ENCODE measurements at regions not wholly inside any gene's neighbourhood (a gene's known extent, or its start where the extent isn't known, plus 50 kb on each side); places are given as distances from the start of the nearest gene placed in this dataset.
A peak's percentile ranks its signal among the peaks of the same experiment; 100 is the strongest.

GRCh38 chr5:159772698-159773061 lies 143.6 kb upstream of the ADRA1B start:
- H3K4me3 Mint-ChIP-seq (ENCODE audit: unreplicated experiment), result peak overlapping the region; percentile 32
- no peak for TF ChIP-seq CTCF (IDR thresholded peaks at IDR 0.05; ENCODE audit: unreplicated experiment)
- peaks cover 2% of the 10 kb centered on the region for H3K27me3 Mint-ChIP-seq (ENCODE audit: unreplicated experiment)
- no peaks in the 10 kb centered on the region for H3K36me3 Mint-ChIP-seq (ENCODE audit: low read depth, unreplicated experiment)
- DNase-seq (ENCODE audit: low spot score), result no peak
- H3K4me1 Mint-ChIP-seq (ENCODE audit: unreplicated experiment), result peaks cover 5% of the 10 kb centered on the region
- no peak overlapping the region for H3K27ac Mint-ChIP-seq (ENCODE audit: unreplicated experiment)
- no peaks in the 10 kb centered on the region for H3K9me3 Mint-ChIP-seq (ENCODE audit: unreplicated experiment)

GRCh38 chr5:159773062-159773924 lies 143.0 kb upstream of the ADRA1B start:
- H3K9me3 Mint-ChIP-seq (ENCODE audit: unreplicated experiment), result no peaks in the 10 kb centered on the region
- H3K36me3 Mint-ChIP-seq (ENCODE audit: low read depth, unreplicated experiment), result no peaks in the 10 kb centered on the region
- DNase-seq (ENCODE audit: low spot score), result peak; percentile 34
- H3K4me3 Mint-ChIP-seq (ENCODE audit: unreplicated experiment), result peak overlapping the region; percentile 32
- H3K4me1 Mint-ChIP-seq (ENCODE audit: unreplicated experiment), result peaks cover 5% of the 10 kb centered on the region
- H3K27ac Mint-ChIP-seq (ENCODE audit: unreplicated experiment), result no peak overlapping the region
- H3K27me3 Mint-ChIP-seq (ENCODE audit: unreplicated experiment), result peaks cover 2% of the 10 kb centered on the region
- TF ChIP-seq CTCF (IDR thresholded peaks at IDR 0.05; ENCODE audit: unreplicated experiment), result no peak

GRCh38 chr5:159774476-159775031 lies 141.7 kb upstream of the ADRA1B start:
- H3K4me3 Mint-ChIP-seq (ENCODE audit: unreplicated experiment), result no peak overlapping the region
- no peak for DNase-seq (ENCODE audit: low spot score)
- TF ChIP-seq CTCF (IDR thresholded peaks at IDR 0.05; ENCODE audit: unreplicated experiment), result no peak
- peaks cover 2% of the 10 kb centered on the region for H3K27me3 Mint-ChIP-seq (ENCODE audit: unreplicated experiment)
- H3K36me3 Mint-ChIP-seq (ENCODE audit: low read depth, unreplicated experiment), result no peaks in the 10 kb centered on the region
- H3K27ac Mint-ChIP-seq (ENCODE audit: unreplicated experiment), result no peak overlapping the region
- H3K4me1 Mint-ChIP-seq (ENCODE audit: unreplicated experiment), result peaks cover 5% of the 10 kb centered on the region
- H3K9me3 Mint-ChIP-seq (ENCODE audit: unreplicated experiment), result no peaks in the 10 kb centered on the region

GRCh38 chr5:159775890-159776289 lies 140.4 kb upstream of the ADRA1B start:
- DNase-seq (ENCODE audit: low spot score), result no peak
- Mint-ChIP-seq H3K4me1 (ENCODE audit: unreplicated experiment) (peaks cover 5% of the 10 kb centered on the region), H3K9me3 (ENCODE audit: unreplicated experiment) (no peaks in the 10 kb centered on the region), H3K36me3 (ENCODE audit: low read depth, unreplicated experiment) (no peaks in the 10 kb centered on the region), H3K4me3 (ENCODE audit: unreplicated experiment) (no peak overlapping the region), H3K27me3 (ENCODE audit: unreplicated experiment) (peaks cover 2% of the 10 kb centered on the region), H3K27ac (ENCODE audit: unreplicated experiment) (no peak overlapping the region)
- TF ChIP-seq CTCF (IDR thresholded peaks at IDR 0.05; ENCODE audit: unreplicated experiment), result no peak

GRCh38 chr5:159777049-159777660 lies 139.1 kb upstream of the ADRA1B start:
- peaks cover 5% of the 10 kb centered on the region for H3K4me1 Mint-ChIP-seq (ENCODE audit: unreplicated experiment)
- H3K27me3 Mint-ChIP-seq (ENCODE audit: unreplicated experiment), result peaks cover 2% of the 10 kb centered on the region
- H3K4me3 Mint-ChIP-seq (ENCODE audit: unreplicated experiment), result no peak overlapping the region
- H3K27ac Mint-ChIP-seq (ENCODE audit: unreplicated experiment), result no peak overlapping the region
- no peaks in the 10 kb centered on the region for H3K36me3 Mint-ChIP-seq (ENCODE audit: low read depth, unreplicated experiment)
- no peak for DNase-seq (ENCODE audit: low spot score)
- no peak for TF ChIP-seq CTCF (IDR thresholded peaks at IDR 0.05; ENCODE audit: unreplicated experiment)
- H3K9me3 Mint-ChIP-seq (ENCODE audit: unreplicated experiment), result no peaks in the 10 kb centered on the region
